ENCODE measurements at regions not wholly inside any gene's neighbourhood (a gene's known extent, or its start where the extent isn't known, plus 50 kb on each side); places are given as distances from the start of the nearest gene placed in this dataset.

- WGBS, 2 experiments (ENCODE audit: extremely low coverage in 1 of 2, insufficient coverage in 1 of 2, insufficient read length in 1 of 2, insufficient replicate concordance in 2 of 2, low coverage in 1 of 2, low lambda C conversion rate in 2 of 2, missing lambda C conversion rate in 1 of 2): 89% methylated on average over 1 of the region's 1 CpG; no CpG with 5 or more reads in 1 of the 2 experiments
- Histone ChIP-seq H3K9me3 (ENCODE audit: insufficient read depth in 2 of 2, low read depth in 1 of 2, low read length in 1 of 2) (no peaks in the 10 kb centered on the region), H3K79me1 (ENCODE audit: low read depth, low read length) (no peaks in the 10 kb centered on the region), H3K4me2 (ENCODE audit: insufficient read depth in 1 of 2, low read depth in 2 of 2, low read length in 2 of 2) (no peak overlapping the region), H3K27ac (ENCODE audit: low read depth, low read length) (no peak overlapping the region), H4K5ac (ENCODE audit: insufficient read length, low read depth, low read length) (no peak overlapping the region), H2BK120ac (replicated peaks; ENCODE audit: low read depth, low read length) (no peak overlapping the region), H4K20me1 (replicated peaks in 1 of 2; ENCODE audit: control insufficient read depth in 1 of 2, insufficient read depth in 2 of 2, low read length in 2 of 2) (no peaks in the 10 kb centered on the region), H2BK5ac (ENCODE audit: low read depth, low read length) (no peak overlapping the region), H3K9ac (replicated peaks in 1 of 4; ENCODE audit: extremely low read depth in 1 of 4, low read depth in 3 of 4, low read length in 3 of 4) (no peak overlapping the region), H3K14ac (ENCODE audit: insufficient read length) (no peak overlapping the region), H2AK5ac (ENCODE audit: low read depth, low read length) (no peak overlapping the region), H3K27me3 (replicated peaks in 1 of 4; ENCODE audit: control insufficient read depth in 3 of 4, extremely low read depth in 1 of 4, insufficient read depth in 3 of 4, low read length in 3 of 4) (no peaks in the 10 kb centered on the region), H2BK20ac (ENCODE audit: low read length) (no peak overlapping the region), H4K91ac (replicated peaks; ENCODE audit: insufficient read length, low read length) (no peak overlapping the region), H3K79me2 (ENCODE audit: control insufficient read depth in 1 of 2, insufficient read depth in 2 of 2, low read length in 2 of 2) (no peaks in the 10 kb centered on the region), H3K4ac (replicated peaks; ENCODE audit: insufficient read length, low read depth, low read length) (no peak overlapping the region), H2BK12ac (ENCODE audit: low read depth, low read length) (no peak overlapping the region), H3K18ac (ENCODE audit: extremely low read depth, low read length) (no peak overlapping the region), H3K56ac (replicated peaks; ENCODE audit: insufficient read length, low read depth, low read length) (no peak overlapping the region), H3K36me3 (ENCODE audit: control insufficient read depth in 2 of 4, insufficient read depth in 4 of 4, low read length in 3 of 4) (no peaks in the 10 kb centered on the region), H3K4me1 (replicated peaks in 1 of 4; ENCODE audit: control insufficient read depth in 3 of 4, insufficient read depth in 4 of 4, low read length in 3 of 4) (no peaks in the 10 kb centered on the region; a peak in 2 of 7 replicates), H4K8ac (ENCODE audit: extremely low read depth, insufficient read depth, low read length) (no peak overlapping the region), H2AFZ (ENCODE audit: low read length) (no peak overlapping the region), H2BK15ac (ENCODE audit: low read length) (no peak overlapping the region), H3K23me2 (ENCODE audit: low read depth, low read length) (no peaks in the 10 kb centered on the region), H3K23ac (ENCODE audit: insufficient read length) (no peak overlapping the region), H3K4me3 (ENCODE audit: extremely low read depth in 1 of 4, insufficient read depth in 2 of 4, low read depth in 3 of 4, low read length in 4 of 4) (no peak overlapping the region)
- no peak for DNase-seq (ENCODE audit: low read depth in 1 of 2, low spot score in 2 of 2)
- CTCF ChIA-PET (ENCODE audit: partially characterized antibody): no interaction called here
- POLR2A ChIA-PET (ENCODE audit: partially characterized antibody): no interaction called here
- no peak for FAIRE-seq
- TF ChIP-seq KDM1A (IDR thresholded peaks at IDR 0.05; ENCODE audit: borderline replicate concordance, low read length) (no peak), HDAC2 (IDR thresholded peaks at IDR 0.05; ENCODE audit: borderline replicate concordance in 1 of 2, low read depth in 2 of 2, low read length in 2 of 2) (no peak), SRF (IDR thresholded peaks at IDR 0.05; ENCODE audit: low read depth, low read length) (no peak), USF2 (IDR thresholded peaks at IDR 0.05; ENCODE audit: low read length) (no peak), MAFK (IDR thresholded peaks at IDR 0.05; ENCODE audit: low read depth, low read length) (no peak), POLR2A (IDR thresholded peaks at IDR 0.05; ENCODE audit: control extremely low read depth in 1 of 2, low read depth in 2 of 2, low read length in 2 of 2) (no peak), CEBPB (IDR thresholded peaks at IDR 0.05; ENCODE audit: low read depth, low read length) (no peak)
Observed at GRCh38 chr7:88689821-88690220, 69.7 kb upstream of the ZNF804B start.
